ENCODE measurements at regions not wholly inside any gene's neighbourhood (a gene's known extent, or its start where the extent isn't known, plus 50 kb on each side); places are given as distances from the start of the nearest gene placed in this dataset.

DNA sequence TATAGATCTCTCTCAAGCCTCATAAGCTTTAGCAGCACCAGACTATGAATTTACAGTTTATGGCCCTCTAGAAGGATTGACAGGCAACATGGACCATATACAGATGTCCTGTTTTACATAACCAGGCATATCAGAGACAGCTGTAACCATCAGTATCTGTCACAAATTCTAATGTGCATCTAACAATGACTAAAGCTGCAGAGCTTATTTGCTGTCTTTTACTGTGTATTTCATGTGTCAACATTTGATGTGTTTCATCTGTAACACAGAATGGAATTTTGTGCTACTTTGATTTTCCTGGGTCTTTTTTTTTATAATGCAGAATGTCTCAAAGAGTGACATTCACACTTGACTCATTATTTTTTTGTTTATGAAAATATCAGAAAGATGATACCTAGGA, 348.3 kb downstream of the SLC16A7 start (continued):
- no peak for TF ChIP-seq ATF3 (IDR thresholded peaks at IDR 0.05)

DNA sequence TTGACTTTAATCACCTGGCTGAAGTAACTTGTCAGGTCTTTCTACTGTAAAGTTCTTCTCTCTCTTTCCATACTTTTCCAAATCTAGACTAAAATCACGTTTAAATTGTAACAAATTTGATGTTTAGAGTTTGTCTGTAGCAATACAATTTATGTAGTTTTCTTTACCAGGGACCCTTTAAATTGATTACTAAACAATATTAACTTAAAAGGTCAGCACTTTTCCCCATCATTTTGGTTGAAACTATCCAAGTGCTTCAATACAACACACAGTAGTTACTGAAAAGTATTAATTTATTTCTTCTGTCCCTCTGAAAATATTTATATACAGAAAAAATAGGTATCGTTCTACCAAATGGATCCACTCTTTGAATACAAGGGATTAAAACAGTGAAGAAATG, 350.8 kb downstream of the SLC16A7 start:
- H3K4me1 ChIP-seq (ENCODE audit: control insufficient read depth in 4 of 4, insufficient read depth in 4 of 4, low read length in 3 of 4): no peaks in the 10 kb centered on the region
- H3K9me3 ChIP-seq (ENCODE audit: control insufficient read depth in 4 of 4, low read length in 3 of 4): no peaks in the 10 kb centered on the region
- DNase-seq (ENCODE audit: low spot score): no peak
- no peak overlapping the region for H3K27ac ChIP-seq (ENCODE audit: low read depth in 1 of 2, low read length in 2 of 2)
- no peaks in the 10 kb centered on the region for H3K36me3 ChIP-seq (ENCODE audit: control insufficient read depth in 4 of 4, insufficient read depth in 3 of 4, low read depth in 1 of 4, low read length in 3 of 4)
- TF ChIP-seq REST (IDR thresholded peaks at IDR 0.05): no peak
- TF ChIP-seq, protein P1, sequence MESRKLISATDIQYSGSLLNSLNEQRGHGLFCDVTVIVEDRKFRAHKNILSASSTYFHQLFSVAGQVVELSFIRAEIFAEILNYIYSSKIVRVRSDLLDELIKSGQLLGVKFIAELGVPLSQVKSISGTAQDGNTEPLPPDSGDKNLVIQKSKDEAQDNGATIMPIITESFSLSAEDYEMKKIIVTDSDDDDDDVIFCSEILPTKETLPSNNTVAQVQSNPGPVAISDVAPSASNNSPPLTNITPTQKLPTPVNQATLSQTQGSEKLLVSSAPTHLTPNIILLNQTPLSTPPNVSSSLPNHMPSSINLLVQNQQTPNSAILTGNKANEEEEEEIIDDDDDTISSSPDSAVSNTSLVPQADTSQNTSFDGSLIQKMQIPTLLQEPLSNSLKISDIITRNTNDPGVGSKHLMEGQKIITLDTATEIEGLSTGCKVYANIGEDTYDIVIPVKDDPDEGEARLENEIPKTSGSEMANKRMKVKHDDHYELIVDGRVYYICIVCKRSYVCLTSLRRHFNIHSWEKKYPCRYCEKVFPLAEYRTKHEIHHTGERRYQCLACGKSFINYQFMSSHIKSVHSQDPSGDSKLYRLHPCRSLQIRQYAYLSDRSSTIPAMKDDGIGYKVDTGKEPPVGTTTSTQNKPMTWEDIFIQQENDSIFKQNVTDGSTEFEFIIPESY (IDR thresholded peaks at IDR 0.05): no peak
- no peak for TF ChIP-seq HNF4G (IDR thresholded peaks at IDR 0.05)
- TF ChIP-seq, protein P2, sequence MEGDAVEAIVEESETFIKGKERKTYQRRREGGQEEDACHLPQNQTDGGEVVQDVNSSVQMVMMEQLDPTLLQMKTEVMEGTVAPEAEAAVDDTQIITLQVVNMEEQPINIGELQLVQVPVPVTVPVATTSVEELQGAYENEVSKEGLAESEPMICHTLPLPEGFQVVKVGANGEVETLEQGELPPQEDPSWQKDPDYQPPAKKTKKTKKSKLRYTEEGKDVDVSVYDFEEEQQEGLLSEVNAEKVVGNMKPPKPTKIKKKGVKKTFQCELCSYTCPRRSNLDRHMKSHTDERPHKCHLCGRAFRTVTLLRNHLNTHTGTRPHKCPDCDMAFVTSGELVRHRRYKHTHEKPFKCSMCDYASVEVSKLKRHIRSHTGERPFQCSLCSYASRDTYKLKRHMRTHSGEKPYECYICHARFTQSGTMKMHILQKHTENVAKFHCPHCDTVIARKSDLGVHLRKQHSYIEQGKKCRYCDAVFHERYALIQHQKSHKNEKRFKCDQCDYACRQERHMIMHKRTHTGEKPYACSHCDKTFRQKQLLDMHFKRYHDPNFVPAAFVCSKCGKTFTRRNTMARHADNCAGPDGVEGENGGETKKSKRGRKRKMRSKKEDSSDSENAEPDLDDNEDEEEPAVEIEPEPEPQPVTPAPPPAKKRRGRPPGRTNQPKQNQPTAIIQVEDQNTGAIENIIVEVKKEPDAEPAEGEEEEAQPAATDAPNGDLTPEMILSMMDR (IDR thresholded peaks at IDR 0.05; ENCODE audit: low read depth, low read length, missing input control): no peak
- TF ChIP-seq GABPA (IDR thresholded peaks at IDR 0.05 in 1 of 2, conservative IDR thresholded peaks at IDR 0.05 in 1 of 2): no peak
- no peak for TF ChIP-seq JUND (IDR thresholded peaks at IDR 0.05)
- no peak for TF ChIP-seq NR2F2 (IDR thresholded peaks at IDR 0.05)
- TF ChIP-seq RXRA (IDR thresholded peaks at IDR 0.05): no peak
- TF ChIP-seq, protein P3, sequence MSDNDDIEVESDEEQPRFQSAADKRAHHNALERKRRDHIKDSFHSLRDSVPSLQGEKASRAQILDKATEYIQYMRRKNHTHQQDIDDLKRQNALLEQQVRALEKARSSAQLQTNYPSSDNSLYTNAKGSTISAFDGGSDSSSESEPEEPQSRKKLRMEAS (IDR thresholded peaks at IDR 0.05): no peak
- no peak for TF ChIP-seq EGR1 (IDR thresholded peaks at IDR 0.05; ENCODE audit: low read depth in 2 of 2)
- 66% methylated on average over 2 of the region's 2 CpGs for WGBS
- H3K27me3 ChIP-seq (ENCODE audit: control insufficient read depth in 4 of 4, insufficient read depth in 4 of 4, low read length in 3 of 4): no peaks in the 10 kb centered on the region
- no peak overlapping the region for H3K9ac ChIP-seq (ENCODE audit: low read depth in 1 of 2, low read length in 2 of 2)
- H3K4me3 ChIP-seq (ENCODE audit: low read depth in 1 of 3, low read length in 3 of 3): no peak overlapping the region

DNA sequence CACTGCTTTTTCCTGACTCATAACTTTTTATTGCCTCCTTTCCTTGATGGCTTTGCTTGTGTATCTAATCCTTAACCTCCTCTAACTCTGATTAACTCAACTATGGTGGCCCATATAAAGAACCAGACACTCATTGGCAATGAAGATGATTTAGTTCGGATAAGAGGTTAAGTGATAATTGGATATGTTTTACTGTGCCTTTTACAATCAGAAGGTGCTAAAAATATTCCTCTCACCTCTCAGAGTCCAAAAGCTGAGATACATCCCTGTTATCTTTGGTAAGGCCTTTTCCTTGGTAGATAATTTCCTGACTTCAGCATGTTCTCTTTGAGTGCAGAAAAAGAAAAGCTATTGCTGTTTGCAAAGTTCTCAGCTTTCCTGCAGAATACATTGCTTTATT, 367.7 kb downstream of the SLC16A7 start:
- no peaks in the 10 kb centered on the region for H3K9me3 ChIP-seq (ENCODE audit: control insufficient read depth in 4 of 4, low read length in 3 of 4)
- no peak for TF ChIP-seq RXRA (IDR thresholded peaks at IDR 0.05)
- no peak for TF ChIP-seq REST (IDR thresholded peaks at IDR 0.05)
- no peak for TF ChIP-seq GABPA (IDR thresholded peaks at IDR 0.05 in 1 of 2, conservative IDR thresholded peaks at IDR 0.05 in 1 of 2)
- no peak for TF ChIP-seq FOXA1 (IDR thresholded peaks at IDR 0.05)
- TF ChIP-seq, protein P2 (IDR thresholded peaks at IDR 0.05; ENCODE audit: low read depth, low read length, missing input control): no peak
- no peak for TF ChIP-seq ATF3 (IDR thresholded peaks at IDR 0.05)
- H3K27me3 ChIP-seq (ENCODE audit: control insufficient read depth in 4 of 4, insufficient read depth in 4 of 4, low read length in 3 of 4): no peaks in the 10 kb centered on the region
- H3K4me1 ChIP-seq (ENCODE audit: control insufficient read depth in 4 of 4, insufficient read depth in 4 of 4, low read length in 3 of 4): no peaks in the 10 kb centered on the region
- H3K9ac ChIP-seq (ENCODE audit: low read depth in 1 of 2, low read length in 2 of 2): no peak overlapping the region
- DNase-seq (ENCODE audit: low spot score): no peak
- no peak overlapping the region for H3K4me3 ChIP-seq (ENCODE audit: low read depth in 1 of 3, low read length in 3 of 3)
- 68% methylated on average over 1 of the region's 1 CpG for WGBS
- H3K36me3 ChIP-seq (ENCODE audit: control insufficient read depth in 4 of 4, insufficient read depth in 3 of 4, low read depth in 1 of 4, low read length in 3 of 4): no peaks in the 10 kb centered on the region
- H3K27ac ChIP-seq (ENCODE audit: low read depth in 1 of 2, low read length in 2 of 2): no peak overlapping the region
